ENCODE measurements at regions not wholly inside any gene's neighbourhood (a gene's known extent, or its start where the extent isn't known, plus 50 kb on each side); places are given as distances from the start of the nearest gene placed in this dataset.

DNA sequence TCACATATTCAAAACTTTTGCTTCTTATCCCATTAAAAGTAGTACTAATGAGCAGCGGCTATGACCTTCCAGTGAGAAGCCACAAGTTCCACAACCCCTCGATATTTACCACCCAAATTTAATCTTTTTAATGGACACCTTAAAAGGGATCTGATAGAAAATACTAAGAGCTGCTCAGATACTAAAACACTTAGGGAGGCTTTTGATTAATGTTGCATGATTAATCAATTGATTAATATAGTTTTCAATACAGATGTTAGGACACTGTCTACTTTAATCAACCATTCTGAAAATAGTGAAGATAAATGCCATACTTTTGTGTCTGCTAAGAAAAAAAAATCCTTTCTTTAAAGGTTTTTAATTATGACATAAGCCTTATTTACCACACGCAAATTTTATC lies 1312.8 kb upstream of the ACVR2A start:
- no peaks in the 10 kb centered on the region for H3K4me1 ChIP-seq (ENCODE audit: insufficient read depth, poor library complexity, severe bottlenecking)
- H3K4me3 ChIP-seq (ENCODE audit: severe bottlenecking) = no peak overlapping the region
- H3K27me3 ChIP-seq (ENCODE audit: insufficient read depth, poor library complexity, severe bottlenecking) = no peaks in the 10 kb centered on the region
- TF ChIP-seq, protein P1, sequence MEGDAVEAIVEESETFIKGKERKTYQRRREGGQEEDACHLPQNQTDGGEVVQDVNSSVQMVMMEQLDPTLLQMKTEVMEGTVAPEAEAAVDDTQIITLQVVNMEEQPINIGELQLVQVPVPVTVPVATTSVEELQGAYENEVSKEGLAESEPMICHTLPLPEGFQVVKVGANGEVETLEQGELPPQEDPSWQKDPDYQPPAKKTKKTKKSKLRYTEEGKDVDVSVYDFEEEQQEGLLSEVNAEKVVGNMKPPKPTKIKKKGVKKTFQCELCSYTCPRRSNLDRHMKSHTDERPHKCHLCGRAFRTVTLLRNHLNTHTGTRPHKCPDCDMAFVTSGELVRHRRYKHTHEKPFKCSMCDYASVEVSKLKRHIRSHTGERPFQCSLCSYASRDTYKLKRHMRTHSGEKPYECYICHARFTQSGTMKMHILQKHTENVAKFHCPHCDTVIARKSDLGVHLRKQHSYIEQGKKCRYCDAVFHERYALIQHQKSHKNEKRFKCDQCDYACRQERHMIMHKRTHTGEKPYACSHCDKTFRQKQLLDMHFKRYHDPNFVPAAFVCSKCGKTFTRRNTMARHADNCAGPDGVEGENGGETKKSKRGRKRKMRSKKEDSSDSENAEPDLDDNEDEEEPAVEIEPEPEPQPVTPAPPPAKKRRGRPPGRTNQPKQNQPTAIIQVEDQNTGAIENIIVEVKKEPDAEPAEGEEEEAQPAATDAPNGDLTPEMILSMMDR (IDR thresholded peaks at IDR 0.05; ENCODE audit: poor library complexity, severe bottlenecking) = no peak
- H3K36me3 ChIP-seq (ENCODE audit: low read depth) = no peaks in the 10 kb centered on the region
- DNase-seq (ENCODE audit: low spot score) (no peak), ATAC-seq (ENCODE audit: low read depth) (no peak)
- H3K27ac ChIP-seq (ENCODE audit: poor library complexity, severe bottlenecking) = no peak overlapping the region
- no peaks in the 10 kb centered on the region for H3K9me3 ChIP-seq (ENCODE audit: severe bottlenecking)

- ATAC-seq (ENCODE audit: low read depth) (no peak), DNase-seq (ENCODE audit: low spot score) (no peak)
- Histone ChIP-seq H3K9me3 (ENCODE audit: severe bottlenecking) (no peaks in the 10 kb centered on the region), H3K4me3 (ENCODE audit: severe bottlenecking) (no peak overlapping the region), H3K27me3 (ENCODE audit: insufficient read depth, poor library complexity, severe bottlenecking) (no peaks in the 10 kb centered on the region), H3K36me3 (ENCODE audit: low read depth) (no peaks in the 10 kb centered on the region), H3K4me1 (ENCODE audit: insufficient read depth, poor library complexity, severe bottlenecking) (no peaks in the 10 kb centered on the region), H3K27ac (ENCODE audit: poor library complexity, severe bottlenecking) (no peak overlapping the region)
- TF ChIP-seq, protein P1 (IDR thresholded peaks at IDR 0.05; ENCODE audit: poor library complexity, severe bottlenecking) = no peak
Observed at GRCh38 chr2:146530886-146531285, 1313.9 kb upstream of the ACVR2A start.

GRCh38 chr2:146527166-146527565 lies 1317.7 kb upstream of the ACVR2A start:
- Histone ChIP-seq H3K27ac (ENCODE audit: poor library complexity, severe bottlenecking) (no peak overlapping the region), H3K27me3 (ENCODE audit: insufficient read depth, poor library complexity, severe bottlenecking) (no peaks in the 10 kb centered on the region), H3K36me3 (ENCODE audit: low read depth) (no peaks in the 10 kb centered on the region), H3K9me3 (ENCODE audit: severe bottlenecking) (no peaks in the 10 kb centered on the region), H3K4me1 (ENCODE audit: insufficient read depth, poor library complexity, severe bottlenecking) (no peaks in the 10 kb centered on the region), H3K4me3 (ENCODE audit: severe bottlenecking) (no peak overlapping the region)
- ATAC-seq (ENCODE audit: low read depth) (no peak), DNase-seq (ENCODE audit: low spot score) (no peak)
- TF ChIP-seq, protein P1 (IDR thresholded peaks at IDR 0.05; ENCODE audit: poor library complexity, severe bottlenecking) = no peak

GRCh38 chr2:146523196-146523595 lies 1321.6 kb upstream of the ACVR2A start:
- no peaks in the 10 kb centered on the region for H3K27me3 ChIP-seq (ENCODE audit: insufficient read depth, poor library complexity, severe bottlenecking)
- H3K27ac ChIP-seq (ENCODE audit: poor library complexity, severe bottlenecking) = no peak overlapping the region
- TF ChIP-seq, protein P1 (IDR thresholded peaks at IDR 0.05; ENCODE audit: poor library complexity, severe bottlenecking) = peak; percentile 63
- ATAC-seq (ENCODE audit: low read depth) (no peak), DNase-seq (ENCODE audit: low spot score) (no peak)
- H3K4me3 ChIP-seq (ENCODE audit: severe bottlenecking) = no peak overlapping the region
- no peaks in the 10 kb centered on the region for H3K4me1 ChIP-seq (ENCODE audit: insufficient read depth, poor library complexity, severe bottlenecking)
- no peaks in the 10 kb centered on the region for H3K36me3 ChIP-seq (ENCODE audit: low read depth)
- no peaks in the 10 kb centered on the region for H3K9me3 ChIP-seq (ENCODE audit: severe bottlenecking)

- Histone ChIP-seq H3K4me1 (ENCODE audit: insufficient read depth, poor library complexity, severe bottlenecking) (no peaks in the 10 kb centered on the region), H3K9me3 (ENCODE audit: severe bottlenecking) (no peaks in the 10 kb centered on the region), H3K36me3 (ENCODE audit: low read depth) (no peaks in the 10 kb centered on the region), H3K4me3 (ENCODE audit: severe bottlenecking) (no peak overlapping the region), H3K27ac (ENCODE audit: poor library complexity, severe bottlenecking) (no peak overlapping the region), H3K27me3 (ENCODE audit: insufficient read depth, poor library complexity, severe bottlenecking) (no peaks in the 10 kb centered on the region)
- no peak for DNase-seq (ENCODE audit: low spot score)
- TF ChIP-seq, protein P1 (IDR thresholded peaks at IDR 0.05; ENCODE audit: poor library complexity, severe bottlenecking) = no peak
- no peak for ATAC-seq (ENCODE audit: low read depth)
Observed at GRCh38 chr2:146506851-146507250, 1338.0 kb upstream of the ACVR2A start.

Data from RWPE2 (cell line).